GM19463 (cell line): ENCODE measurements at regions not wholly inside any gene's neighbourhood (a gene's known extent, or its start where the extent isn't known, plus 50 kb on each side); places are given as distances from the start of the nearest gene placed in this dataset.
"Not testable (repeated sequence)": the region's sequence is repeated elsewhere in the genome, so short reads cannot be mapped to it uniquely, and the experiment has no call there.

Experiments
- ATAC-seq: cut with Tn5 transposase; IDR thresholded peaks from one replicate; pipeline ENCODE4 v1.9.1; 2021; ENCODE audit warnings: mild to moderate bottlenecking, moderate library complexity; ENCODE audit not compliant: unreplicated experiment

DNA sequence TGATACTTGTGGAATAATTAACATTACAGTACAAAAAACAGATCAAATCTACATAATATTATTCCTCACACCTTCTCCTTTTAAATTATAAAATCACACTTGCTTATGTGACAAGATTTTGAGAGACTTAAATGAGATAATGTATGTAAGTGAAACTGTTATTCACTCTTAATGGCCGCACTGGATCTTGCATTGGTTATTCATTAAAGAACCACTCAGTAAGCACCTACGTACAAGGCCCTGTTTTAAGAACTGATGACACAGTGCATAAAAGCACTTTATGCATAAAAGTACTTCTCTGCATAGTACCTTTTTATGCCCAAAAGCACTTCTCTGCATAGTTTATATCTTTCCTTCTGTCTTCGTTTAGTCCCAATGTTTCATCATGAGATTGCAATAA is 172.1 kb downstream of the GOLGA6L6 start:
- ATAC-seq, result no peak

DNA sequence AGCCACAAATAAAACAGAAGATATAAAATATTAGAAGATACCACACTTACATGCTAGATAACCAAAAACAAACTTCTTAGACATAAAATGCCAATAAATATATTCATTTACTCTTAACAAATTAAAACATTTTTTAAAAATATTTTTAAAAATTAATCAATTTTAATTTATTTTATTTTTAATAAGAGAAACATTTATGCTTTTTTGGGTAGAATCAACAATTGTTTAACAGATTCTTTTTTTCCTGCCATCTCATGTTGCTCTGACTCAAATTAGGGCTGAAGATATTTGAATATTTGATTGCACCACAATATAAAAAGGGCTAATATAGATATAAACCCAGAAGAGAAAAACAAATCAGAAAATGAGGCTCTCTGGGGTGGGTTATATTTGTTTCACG is 172.6 kb downstream of the GOLGA6L6 start:
- ATAC-seq, result no peak

DNA sequence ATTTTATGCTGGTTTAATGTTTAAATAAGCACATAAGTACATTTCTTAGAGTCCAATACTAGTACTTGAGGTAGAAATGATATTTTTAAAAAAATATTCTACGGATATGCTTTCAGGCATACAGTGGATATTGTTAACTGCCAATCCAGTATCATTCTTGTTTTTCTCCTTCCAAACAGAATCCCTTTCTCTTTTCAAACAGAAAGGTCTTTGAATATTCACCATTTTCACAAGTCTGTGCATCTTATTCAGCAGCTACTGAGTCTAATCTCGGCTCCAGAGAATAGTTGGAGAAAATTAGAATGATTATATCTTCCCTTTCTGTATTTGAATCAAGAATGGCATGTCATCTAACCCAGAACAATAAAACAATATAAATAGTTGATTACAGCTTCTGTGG is 174.5 kb downstream of the GOLGA6L6 start:
- no peak for ATAC-seq

DNA sequence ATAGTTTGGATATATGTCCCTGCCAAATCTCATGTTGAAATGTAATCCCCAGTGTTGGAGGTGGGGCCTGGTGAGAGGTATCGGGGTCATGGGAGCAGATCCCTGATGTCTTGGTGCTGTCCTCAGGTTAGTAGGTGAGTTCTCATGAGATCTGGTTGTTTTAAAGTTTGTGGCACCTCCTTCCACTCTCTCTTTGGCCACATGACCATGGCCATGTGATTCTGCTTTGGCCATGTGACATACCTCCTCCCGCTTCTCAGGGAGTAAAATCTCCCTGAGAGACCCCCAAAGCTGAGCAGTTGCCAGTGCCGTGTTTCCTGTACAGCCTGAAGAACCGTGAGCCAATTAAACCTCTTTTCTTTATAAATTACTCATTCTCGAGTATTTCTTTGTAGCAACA is 178.0 kb downstream of the GOLGA6L6 start:
- not testable (repeated sequence) for ATAC-seq

DNA sequence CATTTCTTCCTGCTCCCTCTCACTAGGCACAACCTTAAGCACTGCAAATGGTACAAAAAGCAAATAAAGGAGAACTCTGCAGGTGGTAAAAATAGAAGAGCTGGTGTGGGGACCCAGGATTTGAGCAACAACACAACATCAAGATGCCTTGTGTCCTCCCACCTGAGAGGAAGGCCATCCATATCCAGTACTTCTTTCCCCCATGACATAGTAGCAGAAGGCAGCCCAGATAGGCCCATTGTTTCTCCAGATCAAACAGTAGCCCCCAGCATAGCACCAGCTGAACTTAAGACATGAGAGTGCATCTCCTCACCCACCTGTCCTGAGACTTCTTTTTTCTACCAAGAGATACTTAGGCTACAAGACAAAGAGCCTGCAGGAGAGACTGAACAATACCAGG is 180.5 kb downstream of the GOLGA6L6 start:
- no peak for ATAC-seq

DNA sequence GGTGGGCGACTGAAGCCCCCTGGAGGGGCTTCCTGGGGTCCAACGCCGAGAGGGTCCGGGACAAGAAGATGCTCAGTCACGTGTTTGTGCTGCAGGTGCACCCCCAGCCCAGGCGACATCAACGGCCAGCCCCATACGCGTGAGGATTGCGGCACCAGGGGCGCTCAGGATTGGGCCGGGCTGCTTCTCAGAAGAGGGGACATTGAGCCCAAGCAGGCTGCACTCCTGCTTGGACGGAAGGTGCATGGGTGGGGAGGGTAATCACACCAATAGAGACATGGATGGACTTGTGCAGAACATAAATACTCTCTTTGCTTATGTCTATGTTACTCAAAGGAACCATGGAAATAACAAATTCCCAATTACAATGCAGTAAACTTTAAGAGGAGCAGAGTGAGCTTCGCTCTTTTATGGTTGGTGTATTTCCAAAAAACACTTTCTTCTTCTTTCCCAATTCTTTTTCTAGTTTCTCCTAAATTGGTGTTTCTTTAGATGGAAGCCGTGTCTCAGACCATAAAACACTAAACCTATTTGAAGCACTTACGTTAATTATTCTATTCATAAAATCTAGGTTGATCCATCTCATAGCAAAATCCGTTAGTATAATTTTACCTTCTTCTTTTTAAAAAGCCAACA is 182.7 kb downstream of the GOLGA6L6 start:
- no peak for ATAC-seq

DNA sequence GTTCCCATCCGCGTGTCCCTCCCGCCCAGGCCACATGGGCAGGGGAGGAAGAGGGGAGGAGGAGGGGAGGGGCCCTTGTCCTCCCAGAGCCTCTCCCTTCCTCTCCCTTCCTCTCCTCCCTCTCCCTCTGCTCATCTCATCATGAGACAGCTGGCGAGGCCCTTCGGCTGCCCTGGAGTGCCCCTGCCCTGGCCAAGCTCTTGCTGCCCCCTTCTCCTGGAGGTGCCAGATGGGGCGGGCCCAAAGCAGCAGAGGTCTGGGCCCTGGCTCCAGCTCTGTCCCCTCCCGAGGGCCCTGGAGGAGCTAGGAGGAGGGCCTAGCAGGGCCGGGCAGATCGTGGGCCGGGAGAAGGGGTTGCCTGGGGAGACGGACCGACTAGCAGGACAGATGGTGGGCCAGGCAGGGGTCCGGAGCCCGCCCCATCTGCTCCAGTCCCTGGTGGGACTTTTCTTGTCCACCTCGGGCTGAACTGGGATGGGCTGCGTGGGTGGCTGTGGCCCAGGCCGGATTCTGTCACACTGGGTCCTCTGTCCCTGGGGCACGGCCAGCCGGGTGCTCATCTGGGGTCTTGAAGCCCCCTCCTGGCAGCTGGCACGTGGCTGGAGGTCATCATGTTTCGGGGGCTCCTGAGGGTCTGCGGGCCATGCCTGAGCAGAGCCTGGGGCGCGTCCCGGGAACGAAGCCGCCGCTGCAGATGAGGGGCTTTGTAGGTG is 183.4 kb downstream of the GOLGA6L6 start:
- ATAC-seq, result no peak

DNA sequence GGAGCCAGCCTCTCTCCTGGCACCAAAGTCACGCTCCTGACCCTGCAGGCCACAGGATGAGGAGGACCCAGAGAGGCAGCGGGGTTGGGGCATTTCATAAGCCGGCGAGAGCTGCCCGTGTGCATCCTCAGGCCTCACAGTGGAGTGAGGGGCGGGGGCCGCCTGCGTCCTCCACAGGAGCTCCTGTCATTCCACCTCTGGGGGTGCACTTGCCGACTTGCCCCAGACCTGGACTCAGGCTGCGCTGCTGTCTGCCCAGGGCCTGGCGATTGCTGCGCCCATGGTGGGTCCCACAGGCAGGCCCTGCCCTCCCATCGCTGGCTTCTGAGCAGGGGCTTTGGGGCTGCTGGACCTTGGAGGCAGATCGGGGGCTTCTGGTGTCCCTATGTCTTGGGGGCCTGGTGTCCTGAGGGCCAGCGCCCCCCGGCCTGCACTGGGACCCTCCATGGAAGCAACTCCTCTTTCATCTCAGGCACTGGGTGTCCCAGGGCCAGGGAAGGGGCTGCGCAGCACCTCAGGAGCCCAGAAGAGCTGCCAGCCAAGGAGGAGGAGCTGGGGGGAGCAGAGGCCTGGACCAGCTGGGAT is 184.0 kb downstream of the GOLGA6L6 start:
- no peak for ATAC-seq

DNA sequence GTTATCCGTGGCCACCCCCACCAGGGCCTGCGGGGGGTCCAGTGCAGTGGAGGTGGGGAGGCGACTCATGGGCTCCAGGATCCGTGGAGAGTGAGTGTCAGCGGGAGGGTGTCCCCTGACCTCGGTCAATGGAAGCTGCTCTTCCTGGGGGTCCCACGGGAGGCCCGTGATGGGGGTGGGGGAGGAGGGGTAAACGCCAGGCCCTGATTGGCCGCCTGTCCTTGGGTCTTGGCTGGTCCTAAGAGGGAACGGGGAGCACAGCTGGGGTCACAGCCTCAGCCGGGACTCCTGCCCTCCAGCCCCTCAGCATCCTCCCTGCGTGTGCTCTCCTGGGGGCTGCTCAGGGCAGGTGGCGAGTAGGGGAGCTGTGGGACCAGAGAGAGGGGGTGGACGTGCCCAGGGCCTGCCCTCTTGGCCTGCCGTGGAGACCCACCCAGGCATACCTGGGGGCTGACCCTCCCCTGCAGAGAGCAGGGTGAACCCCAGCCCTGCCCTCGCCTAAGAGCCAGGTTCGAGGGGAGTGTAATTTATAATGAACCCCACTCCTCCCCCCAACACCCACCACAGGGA is 184.6 kb downstream of the GOLGA6L6 start:
- ATAC-seq, result no peak

DNA sequence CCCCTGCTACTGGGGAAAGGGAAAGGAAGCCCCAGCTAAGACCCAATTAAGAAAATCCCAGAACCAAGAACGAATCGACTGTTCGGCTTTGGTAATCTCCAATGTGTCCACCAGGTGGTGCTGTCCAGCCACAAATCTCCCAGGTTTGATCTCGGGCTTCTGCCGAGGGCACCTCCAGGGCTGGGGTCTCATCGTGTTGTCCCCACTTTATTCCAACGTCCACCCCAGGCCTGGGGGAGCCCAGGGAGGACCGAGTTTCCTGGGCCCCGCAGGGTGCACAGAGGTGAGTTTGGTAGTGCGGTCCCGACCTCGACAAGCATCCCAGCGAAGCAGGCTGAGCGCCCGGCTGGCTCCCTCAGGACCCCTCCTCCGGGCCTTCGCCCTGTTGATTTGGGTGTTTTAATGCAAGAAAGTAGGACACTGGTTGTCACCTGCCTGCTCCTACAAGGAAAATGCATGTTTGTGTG is 185.1 kb downstream of the GOLGA6L6 start:
- peak; percentile 49 for ATAC-seq

DNA sequence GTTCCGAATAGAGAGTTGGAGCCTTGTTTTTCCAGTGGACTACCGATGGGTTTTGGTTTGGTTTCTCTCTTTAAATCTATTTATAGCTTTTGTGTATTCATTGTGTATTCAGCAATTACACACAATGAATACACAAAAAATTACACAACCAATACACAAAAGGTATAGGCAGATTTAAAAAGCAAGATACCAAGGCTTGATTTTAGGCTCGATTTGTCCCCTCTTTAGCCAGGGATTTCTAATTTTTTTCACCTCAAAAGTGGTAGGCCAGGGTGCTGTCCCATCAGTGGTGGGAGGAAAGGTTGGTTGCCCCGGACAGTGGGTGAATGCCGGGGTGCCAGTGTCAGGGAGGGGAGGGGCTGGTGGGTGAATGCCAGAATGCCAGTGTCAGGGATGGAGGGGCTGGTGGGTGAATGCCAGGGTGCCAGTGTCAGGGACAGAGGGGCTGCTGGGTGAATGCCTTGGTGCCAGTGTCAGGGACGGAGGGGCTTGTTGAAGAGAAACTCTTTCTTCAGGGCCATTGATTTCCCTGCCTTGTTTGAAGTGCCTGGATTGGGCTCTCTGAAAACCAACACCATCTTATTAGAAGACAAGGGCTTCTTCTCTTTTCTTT is 186.2 kb downstream of the GOLGA6L6 start:
- ATAC-seq, result no peak

DNA sequence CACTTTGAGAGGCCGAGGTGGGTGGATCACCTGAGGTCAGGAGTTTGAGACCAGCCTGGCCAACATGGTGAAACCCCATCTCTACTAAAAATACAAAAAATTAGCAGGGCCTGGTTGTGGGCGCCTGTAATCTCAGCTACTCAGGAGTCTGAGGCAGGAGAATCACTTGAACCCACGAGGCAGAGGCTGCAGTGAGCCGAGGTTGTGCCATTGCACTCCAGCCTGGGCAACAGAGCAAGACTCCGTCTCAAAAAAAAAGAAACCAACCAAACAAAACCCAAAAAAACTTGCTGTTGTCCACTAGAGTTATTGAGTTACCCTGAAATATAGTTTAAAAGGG is 186.7 kb downstream of the GOLGA6L6 start:
- ATAC-seq, result not testable (repeated sequence)

DNA sequence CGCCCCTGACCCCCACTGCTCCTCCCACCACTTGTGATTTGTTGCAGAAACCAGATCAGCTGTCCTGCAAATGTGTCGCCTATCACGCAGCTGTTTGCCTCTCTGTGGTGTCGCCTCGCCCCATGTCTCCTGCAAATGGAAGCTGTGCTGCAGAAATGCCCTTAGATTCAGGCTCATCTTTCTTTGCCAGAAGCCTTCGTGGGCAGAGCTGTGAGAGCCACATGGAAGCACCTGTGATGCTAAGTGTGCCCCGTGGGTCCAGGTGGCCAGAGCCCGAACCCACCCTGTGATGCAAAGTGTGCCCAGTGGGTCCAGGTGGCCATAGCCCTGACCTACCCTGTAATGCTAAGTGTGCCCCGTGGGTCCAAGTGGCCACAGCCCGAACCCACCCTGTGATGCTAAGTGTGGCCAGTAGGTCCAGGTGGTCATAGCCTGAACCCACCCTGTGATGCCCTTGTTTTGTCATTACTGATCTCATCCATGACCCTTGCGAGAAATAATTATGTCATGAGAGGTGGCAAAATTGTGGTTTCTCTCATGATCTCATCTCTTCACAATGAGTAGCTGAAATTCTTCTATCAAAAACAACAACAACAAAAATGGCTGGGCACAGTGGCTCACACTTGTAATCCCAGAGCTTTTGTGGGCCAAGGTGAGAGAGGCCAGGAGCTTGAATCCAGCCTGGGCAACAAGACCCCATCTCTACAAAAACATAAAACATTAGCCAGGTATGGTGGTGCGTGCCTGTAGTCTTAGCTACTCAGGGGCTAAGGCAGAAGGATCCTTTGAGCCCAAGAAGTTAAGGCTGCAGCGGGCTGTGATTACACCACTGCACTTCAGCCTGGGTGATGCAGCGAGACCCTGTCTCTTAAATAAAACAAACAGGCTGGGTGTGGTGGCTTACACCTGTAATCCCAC is 187.4 kb downstream of the GOLGA6L6 start:
- no peak for ATAC-seq

DNA sequence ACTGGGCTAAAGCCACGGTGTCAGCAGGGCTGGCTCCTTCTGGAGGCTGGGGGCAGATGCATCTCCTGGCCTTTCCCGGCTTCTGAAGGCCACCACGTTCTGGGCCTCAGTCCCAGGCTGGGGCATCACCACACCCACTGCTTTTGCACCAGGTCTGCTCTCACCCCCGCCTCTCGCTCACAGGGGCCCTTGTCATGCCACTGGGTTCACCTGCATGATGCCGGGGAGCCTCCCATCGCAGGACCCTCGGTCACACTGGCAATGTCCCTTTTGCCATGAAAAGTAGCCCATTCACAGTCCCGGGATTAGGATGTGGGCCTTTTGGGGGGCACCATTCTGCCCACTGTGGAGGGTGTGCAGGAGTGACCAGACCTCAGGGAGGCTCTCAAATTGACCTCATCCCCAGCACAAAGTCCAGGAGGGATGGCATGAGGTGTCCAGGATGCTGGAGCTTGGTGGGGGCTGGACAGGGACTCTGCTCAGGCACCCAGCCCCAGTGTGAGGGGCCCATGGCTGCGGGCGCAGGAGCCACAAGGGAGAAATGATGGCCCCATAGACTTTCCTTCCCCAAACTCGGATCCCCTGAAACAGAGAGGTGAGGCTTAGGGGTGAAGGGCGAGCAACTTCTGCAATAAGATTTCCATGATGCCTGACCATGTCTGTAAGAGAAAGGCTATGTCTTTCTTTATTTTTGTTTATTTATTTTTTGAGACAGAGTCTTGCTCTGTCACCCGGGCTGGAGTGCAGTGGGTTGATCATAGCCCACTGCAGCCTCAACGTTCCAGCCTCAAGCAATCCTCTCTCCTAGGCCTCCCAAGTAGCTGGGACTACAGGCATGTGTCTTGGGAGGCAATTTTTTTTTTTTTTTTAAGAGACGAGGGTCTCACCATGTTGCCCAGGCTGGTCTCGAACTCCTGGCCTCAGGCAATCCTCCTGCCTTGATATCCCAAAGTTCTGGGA is 189.1 kb downstream of the GOLGA6L6 start:
- no peak for ATAC-seq

DNA sequence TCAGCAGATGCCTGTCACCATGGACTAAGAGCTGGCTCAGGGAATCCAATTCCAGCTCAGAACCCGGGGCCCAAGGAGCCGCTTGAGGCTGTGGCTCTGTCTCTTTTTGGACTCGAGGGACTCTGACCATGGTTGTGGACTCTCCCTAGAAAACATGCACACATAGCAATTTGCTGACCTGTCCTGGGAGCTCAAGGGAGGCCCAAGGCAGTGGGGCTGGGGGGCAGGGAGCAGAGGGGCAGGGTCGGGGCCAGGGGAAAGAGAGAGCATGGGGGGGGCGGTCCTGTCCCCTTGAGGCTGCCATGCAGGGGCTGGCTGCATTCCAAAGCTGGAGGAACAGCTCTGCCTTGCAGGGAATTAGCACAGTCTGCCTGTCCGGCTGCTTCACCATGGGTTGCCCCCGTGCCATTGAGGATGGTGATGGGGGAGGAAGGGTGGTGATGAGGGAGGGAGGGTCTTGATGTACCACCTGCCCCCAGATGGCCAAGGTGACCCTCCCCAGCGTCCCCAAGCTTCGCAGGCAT is 190.1 kb downstream of the GOLGA6L6 start:
- ATAC-seq, result no peak

DNA sequence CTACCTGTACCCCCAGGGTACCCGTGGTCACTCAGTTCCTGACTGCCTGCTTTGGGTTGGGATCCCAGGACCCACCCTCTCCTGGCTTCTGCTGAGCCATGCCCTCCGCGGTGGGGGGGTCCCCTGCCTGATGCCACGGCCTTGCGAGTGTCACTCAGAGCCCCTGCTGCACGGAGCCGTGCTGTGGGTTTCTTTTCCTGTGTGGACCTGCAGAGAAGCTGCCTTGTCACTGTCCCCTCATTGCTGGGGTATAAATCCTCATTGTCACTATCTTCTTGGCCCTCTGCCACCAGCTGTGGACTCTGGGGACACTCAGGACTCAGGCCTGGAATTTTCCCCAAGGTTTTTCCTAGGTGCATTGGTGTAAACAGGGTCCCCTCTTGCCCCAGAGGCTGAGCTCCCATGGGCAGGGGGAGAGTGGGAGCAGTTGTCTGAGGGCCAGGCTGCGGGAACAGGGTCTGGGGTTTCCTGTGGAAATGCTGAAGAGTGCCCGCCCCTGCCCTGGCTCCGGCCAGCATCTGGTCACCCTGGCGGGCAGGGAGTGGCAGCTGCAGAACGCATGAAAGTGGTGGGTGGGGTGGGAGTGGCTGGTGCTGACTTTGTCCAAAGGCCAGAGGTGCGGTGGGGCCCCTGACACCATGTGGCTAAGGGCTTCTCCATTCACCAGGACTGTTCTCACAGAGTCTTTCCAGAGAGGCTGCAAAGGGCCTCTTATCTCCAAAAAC is 191.7 kb downstream of the GOLGA6L6 start:
- no peak for ATAC-seq

DNA sequence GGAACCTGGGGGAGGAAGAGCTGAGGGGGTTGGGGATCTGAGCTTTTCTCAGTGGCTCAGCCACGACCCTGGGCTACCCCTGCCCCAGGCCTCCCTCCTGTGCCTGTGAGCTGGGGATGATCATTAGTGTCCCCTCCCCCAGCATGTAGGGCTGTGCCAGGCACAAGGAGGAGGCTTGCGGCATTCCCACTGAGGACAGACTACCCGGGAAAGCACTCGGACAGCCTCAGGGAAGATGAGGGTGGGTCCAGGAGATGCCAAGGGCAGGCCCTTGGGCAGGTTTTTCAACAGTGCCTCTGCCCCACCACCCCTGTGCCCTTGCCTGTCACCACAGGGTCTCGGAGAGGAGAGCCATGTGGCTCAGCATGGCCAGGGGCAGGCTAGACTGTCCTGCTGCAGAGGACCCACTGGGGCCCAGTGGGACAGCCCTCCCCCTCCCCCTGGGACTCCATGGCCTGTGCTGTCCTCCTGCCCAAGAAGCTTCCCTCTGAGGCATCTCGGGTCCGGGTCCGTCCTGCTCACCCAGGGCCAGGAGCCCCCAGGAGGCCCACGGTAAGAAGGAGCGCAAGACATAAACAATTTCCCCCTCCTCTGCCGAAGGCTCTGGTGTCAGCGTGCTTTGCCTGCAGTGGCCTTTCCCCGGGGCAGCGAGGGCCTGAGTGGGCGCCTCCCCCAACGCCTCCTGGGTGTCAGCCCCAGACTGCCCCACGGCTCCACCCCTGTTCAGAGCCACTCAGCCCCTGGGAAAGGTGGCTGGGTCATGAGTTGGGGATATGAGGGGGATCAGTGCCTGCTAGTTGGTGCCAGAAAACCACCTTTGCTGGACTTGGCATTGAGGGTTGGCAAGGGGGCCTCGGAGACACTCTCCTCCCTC is 192.5 kb downstream of the GOLGA6L6 start:
- no peak for ATAC-seq
